ENCODE measurements at regions not wholly inside any gene's neighbourhood (a gene's known extent, or its start where the extent isn't known, plus 50 kb on each side); places are given as distances from the start of the nearest gene placed in this dataset.
A peak's percentile ranks its signal among the peaks of the same experiment; 100 is the strongest.

DNA sequence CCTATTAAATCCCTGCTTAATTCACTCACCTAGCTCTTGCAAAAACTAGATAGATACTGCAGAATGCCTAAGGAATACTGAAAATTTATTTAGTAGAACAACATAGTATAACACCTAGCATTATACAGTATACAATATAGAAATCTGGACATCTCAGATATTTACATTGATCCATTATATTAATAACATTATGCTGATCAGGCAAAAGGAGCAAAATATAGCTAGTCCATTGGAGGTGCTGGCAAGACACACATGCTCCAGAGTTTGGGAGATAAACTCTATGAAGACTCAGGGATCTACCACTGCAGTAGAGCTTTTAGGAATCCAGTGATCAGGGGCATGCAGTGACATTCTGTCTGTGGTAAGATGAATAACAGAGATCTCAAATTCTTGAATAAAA lies 357.6 kb downstream of the TBC1D4 start:
- DNase-seq: no peak

DNA sequence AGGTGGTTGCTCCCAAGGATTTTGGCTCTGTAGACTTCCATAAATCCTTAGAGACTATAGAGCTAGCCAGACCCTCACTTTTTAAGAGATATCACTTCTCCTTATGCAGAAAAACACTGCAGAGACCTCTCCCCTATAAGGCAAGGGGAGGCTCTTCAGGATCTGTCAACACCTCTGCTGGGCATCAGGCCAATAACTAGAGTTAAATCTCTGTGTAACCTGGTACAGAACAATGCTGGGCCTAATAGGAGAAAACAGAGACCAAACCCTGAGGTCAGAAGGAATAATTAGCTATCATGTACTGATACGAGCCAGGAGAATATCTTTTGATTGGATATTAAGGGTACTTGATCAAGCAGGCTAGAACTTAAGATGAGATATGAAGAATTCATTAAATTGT lies 358.5 kb downstream of the TBC1D4 start:
- no peak for DNase-seq

DNA sequence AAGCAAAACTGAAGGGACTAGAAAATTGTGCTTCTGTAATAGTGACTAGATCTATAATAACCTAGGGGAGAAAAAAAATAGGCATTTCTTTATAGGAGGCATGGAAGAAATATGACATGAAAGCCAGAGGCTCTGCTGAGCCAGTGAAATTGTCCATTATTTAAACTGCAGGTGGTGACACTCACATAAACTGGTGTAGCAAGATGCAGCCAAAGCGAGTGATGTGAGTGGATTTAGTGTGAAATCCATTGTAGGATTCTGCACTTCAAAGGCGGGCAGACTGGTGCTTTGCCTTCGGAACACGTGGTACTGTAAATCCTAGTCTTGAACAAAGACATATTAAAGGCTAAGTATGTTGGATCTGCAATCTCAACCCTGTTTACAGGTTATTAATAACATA lies 361.9 kb downstream of the TBC1D4 start:
- no peak for DNase-seq

DNA sequence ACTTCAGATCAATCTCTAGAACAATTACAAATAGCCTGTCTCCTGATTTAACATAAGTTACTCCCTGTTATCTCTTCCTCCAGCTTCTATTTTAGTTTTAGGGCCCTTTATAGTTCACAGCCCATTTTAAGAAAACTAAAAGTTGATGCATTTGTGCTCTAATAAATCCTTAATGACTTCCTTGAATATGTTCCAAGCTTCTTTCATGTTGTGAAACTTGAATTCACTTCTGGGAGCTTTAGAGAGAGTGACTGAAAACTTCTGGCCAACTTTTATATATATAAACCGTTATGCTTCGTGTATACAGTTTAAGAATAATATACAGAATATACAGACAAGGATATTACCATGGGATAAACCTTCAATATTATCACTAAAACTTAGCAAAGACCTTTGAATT lies 366.8 kb downstream of the TBC1D4 start:
- no peak for DNase-seq

DNA sequence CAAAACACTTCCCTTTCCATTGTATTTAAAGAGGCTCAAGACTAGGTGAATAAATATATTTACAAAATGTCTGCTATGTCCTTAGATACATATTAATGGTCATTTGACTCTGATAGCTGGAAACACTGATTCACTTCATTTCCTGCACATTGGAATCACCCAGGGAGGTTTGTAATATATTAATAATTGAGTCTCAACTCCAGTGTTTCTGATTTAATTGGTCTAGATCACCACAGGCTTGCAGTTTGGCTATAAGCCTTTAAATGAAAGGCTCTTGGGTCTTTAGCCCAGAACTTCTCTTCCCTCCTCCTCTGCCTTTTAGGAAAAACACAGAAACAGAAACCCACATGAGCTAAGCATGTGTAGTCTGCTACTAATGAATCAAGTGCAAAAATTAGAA lies 378.0 kb downstream of the TBC1D4 start:
- DNase-seq: no peak

DNA sequence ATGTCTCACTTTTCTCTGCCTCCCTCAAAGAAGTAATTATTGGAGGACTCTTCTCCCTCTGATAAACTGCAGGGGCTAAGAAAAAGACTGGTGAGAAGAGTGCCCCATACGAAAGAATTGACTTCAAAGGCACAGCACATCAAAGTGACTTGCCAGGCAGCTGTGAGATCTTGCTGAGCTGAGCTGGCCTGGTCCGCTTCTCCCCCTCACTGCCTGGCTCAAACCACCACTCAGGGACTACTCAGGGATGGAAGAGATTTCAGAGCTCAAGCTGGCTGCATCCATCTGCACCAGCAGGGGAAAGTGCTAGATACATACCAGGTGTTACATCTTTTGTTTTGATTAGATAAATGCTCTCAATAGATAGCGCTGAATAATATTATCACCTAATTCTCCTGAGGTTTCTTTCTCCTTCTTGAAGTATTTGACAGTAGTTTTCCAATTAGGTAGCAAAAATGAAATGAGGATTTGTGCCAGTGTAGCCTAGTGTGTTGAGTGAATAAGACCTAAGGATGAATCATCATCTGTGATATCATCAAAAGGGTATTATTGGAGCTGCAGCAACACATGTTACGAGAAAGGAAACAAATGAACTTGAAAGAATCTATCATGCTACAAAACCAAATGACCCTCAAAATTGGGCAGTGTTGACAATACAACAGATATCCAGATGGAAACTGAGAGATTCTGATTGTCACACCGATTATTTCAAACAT lies 379.8 kb downstream of the TBC1D4 start:
- peak; percentile 59 for DNase-seq

DNA sequence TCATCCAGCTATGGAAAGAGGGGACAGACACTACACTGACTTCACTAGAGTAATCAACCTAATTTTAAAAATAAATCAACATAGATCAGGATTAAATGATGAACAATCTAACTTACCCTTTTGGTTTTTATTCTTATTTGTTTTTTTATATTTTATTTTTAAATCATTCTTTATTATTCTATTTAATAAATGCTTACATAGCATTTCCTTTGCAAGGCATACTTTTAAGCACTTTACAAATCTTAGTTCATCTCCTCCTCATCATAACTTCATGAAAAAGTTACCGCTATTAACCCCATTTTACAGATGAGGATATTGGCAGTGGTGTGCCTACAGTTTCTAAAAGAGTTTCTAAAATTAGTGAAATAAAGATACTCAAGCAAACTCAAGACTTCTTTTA lies 380.6 kb downstream of the TBC1D4 start:
- no peak for DNase-seq

DNA sequence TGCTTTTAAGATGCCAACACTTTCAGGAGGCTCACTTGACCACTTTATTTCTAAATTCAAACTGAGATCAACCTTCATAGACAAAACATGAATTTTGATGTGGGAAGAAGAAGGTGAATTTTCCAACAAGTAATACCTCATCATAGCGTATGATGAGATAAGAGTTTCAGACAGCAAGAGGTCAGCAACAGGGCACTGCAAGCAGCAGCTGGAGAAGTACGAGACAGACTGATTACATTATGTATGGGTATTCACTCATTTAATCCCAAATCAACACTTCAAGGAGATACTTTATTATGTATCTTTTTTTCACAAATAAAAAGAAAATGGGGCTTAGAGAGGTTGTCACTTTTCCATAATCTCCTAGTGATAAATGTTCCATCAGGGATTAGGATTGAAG lies 389.8 kb downstream of the TBC1D4 start:
- no peak for DNase-seq

DNA sequence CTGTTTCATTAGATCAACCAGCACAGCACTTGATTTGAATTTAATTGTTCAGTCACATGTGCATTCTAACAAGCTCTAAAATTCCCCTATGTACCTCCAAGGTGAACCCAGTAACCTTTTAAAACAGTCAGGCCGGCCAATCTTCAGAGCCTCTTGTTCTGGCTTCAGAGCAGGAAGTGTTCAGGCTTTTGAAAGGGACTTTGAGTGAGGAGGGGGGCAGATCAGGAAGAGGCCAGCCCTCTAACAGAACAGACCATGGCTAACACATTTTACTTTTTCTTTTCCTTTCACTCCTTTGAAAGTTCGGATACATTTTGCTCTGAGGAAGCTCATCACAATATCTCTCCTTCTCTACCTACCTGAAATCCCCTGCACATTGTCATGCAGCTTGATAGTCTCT lies 390.3 kb downstream of the TBC1D4 start:
- DNase-seq: no peak

DNA sequence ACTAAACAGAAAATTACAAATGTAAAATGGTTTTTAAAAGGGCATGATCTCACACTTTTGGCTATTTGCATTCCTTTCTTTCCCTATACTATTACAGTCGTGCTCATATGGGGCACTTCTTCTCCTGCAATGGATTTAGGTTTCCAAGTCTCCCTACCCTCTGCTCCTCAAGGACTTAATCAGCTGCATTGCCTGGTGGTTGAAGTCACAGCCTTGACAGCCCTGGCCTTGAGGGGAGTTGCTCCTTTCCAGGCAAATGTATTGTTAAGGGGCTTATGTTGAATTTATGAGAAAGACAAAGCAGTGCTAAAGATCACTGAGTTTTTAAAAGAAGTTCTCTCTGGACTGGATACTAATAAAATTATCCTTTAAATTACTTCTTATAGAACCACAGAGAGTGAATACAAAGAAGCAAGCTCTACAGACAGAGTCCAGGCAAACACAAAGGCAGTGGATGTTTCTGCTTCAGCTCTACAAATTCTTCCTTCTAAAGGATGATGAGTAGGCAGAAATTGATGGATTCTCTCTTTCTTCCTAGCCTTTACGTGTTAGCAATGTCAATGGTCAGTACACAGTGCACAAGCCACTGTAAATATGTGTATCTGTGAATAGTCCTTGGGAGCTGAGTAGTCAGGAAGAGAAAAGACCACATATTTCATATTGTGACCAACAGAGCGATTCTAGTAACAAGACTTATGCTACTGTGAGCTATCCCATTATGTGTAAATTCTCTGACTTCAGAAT lies 390.9 kb downstream of the TBC1D4 start:
- no peak for DNase-seq

DNA sequence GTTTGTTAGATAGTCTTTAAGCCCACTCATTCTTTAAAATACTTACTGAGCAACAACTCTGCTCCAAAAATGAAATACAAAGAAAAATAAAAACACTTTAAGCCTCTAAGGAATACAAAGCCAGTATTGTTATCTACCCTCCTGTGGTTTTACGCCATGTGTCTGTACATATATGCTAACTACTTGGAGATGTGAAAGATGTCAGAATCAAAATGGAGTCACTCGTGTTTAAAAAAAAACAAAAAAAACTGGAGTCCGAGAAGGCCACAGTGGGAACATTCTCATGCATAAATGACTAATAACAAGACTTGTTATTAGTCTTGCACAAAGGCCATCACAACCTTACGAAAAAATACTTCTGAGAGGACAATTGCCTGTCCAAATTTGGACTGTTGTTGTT lies 393.1 kb downstream of the TBC1D4 start:
- no peak for DNase-seq

DNA sequence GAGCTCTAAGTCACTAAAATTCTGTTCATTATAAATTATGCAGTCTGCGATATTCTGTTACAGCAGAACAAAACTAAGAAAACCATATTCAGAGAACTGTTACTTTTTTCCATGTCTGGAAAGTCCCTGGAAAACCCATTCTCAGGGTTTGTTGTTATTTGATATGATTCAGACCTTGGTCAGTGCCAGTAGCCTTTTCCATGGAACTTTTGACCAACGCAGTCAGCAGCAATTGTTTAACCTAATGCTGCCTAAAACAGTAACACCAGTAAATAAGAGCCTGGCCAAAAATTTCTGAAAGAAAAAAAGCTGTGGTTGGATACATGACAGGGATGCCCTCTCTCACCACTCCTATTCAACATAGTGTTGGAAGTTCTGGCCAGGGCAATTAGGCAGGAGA lies 402.7 kb downstream of the TBC1D4 start:
- DNase-seq: peak; percentile 12

DNA sequence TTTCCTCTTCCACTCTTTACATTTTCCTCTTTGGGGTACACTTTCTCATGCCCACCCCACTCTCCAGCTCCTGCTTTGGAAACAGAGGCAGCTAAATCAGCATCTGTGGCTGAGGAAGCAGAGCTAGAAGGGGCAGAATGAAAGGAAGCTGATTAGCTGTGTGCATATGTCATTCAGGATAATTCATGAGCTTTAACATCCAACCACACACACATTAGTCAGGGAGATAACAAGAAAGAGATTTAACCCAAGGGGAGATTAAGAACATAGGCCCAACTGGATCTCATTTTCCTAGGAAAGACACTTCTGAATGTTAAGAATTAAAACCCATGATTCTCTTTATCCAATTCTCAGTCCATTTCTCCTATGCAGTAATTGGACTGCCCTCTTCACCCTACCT lies 405.5 kb downstream of the TBC1D4 start:
- no peak for DNase-seq

DNA sequence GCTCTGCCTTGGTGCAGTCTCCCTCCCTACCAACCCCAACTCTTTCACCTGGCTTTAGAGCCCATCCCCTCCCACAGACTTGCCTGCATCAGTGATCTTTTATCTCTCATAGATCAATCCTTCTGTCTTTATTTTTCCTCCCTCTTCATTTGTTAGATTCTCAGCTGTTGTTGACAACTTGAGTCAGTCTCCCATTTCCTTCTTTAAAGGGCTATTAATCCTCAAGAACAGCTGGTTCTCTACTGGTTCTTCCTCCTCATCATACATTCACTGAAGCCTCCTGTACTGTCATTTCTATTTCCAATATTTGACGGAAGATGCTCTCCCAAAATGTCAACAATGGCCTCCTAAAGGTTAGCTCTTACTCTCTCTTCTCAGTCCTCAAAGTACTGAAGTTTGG lies 408.2 kb downstream of the TBC1D4 start:
- no peak for DNase-seq

DNA sequence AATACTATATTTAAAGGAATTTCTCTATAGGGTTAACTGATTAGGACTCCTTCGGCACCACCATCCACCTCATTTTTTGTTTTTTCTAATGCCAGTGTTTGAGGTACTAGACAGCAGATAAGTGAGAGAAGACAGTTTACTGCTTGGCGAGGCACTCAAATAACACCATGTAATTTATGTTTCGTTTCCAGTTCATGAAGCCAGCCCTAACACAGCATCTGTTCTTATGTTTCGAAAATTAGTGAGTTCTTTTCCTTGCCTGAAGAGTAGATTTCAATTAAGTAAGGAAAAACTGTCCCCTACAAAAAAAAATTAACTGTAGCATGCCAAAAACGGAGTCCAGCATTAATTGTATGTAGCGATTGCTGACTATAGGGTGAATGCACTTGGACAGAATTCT lies 409.1 kb downstream of the TBC1D4 start:
- no peak for DNase-seq

DNA sequence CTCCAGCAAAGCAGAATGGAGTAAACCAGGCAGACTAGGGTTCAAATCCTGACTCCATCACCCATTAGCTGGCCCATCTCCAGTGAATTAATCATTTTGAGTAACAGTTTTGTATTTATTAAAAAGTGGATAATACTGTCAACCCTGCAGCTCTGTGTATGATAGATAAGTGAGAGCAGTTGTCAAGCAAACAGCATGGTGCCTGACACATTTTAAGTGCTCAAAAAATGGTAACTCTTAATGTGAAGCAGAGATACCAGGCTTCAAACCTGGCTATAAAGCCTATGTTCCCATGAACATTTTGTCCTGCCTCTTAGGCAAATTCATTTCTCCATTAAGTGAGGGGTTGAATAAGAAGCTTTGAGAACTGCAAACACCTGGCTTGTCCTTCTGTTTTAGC lies 409.6 kb downstream of the TBC1D4 start:
- DNase-seq: no peak

DNA sequence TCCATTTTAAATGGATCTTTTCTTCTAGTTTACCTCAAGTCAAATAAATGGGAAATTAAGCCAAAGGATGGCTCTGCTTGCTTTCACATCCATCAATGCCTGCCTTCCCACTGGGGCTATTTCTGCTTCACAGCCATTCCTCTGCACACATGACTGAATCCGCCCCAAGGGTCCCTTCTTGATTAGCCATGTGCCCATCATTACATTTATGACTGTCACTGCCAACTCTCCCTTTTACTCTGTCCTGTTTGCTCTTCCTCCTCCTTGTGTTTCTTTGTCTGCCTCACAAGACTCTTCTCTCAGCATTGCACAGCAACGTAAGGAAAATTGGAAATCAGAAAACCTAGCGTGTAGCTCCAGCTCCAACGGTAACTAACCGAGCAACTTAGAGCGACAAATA lies 410.2 kb downstream of the TBC1D4 start:
- no peak for DNase-seq

DNA sequence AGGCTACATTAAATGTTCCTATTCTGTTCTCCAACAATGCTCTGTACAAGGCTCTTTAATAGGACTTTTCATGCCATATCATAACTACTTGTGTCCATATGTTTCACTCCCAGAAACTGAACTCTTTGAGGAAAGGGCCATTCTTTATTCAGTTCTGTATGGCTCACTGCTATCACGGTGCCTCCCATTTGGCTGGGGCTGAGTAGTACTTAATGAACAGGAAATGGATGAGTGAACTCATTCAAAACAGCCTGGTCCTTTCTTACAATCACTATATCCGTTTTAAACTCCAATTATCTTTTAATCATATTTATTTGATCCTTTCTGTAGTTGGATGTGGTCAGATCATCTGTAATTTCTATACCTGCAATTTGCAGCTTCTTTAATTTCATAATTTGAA lies 410.6 kb downstream of the TBC1D4 start:
- peak; percentile 8 for DNase-seq

DNA sequence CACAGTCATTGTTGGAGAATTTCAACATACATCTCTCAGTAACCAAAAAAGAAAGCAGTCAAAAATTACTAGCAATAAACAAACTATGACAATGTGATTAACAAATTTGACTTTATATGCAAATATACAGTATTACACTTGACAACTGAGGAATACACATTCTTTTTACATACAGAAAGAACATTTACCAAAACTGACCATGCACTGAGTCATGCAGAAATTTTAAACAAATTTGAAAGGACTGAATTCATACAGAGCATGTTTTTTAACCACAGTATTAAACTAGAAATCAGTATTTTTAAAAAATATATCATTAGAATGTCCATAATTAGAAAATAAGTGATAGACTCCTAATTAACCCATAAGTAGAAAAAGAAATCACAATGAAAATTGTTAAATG lies 420.1 kb downstream of the TBC1D4 start:
- no peak for DNase-seq

DNA sequence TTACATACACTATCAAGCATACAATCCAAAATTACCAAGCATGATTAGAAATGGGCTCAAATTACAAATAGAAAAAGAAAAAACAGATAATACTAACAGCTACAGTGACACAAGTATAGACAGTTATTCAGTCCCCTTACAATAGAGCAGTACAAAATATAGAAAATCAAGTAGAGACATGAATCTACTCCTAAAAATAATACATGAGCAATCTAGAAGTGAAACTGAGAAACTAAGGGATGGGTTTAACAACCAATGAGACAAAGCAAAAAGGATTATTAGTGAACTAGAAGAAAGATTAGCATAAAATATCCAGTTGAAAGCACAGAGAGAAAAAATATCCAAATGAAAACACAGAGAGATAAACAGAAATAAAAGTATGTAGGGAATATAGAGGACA lies 426.7 kb downstream of the TBC1D4 start:
- DNase-seq: no peak

DNA sequence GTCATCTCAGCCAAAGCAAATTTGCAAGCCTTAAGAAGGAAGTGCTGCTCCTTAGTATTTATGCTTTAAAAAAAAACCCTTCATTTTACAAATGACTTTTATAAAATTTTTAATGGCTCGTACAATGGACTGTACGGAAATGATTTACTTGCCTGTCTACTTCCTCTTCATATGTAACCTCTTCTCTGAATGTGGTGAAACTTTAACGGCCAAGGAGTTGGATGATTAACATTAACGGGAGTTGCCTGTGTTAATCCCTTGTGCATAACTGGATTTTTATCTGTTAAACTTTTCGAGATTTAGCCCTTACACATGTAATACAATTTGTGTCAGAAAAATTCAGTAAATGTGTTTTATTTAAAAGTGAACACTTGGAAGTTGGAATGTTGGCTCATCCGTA lies 429.4 kb downstream of the TBC1D4 start:
- DNase-seq: no peak

DNA sequence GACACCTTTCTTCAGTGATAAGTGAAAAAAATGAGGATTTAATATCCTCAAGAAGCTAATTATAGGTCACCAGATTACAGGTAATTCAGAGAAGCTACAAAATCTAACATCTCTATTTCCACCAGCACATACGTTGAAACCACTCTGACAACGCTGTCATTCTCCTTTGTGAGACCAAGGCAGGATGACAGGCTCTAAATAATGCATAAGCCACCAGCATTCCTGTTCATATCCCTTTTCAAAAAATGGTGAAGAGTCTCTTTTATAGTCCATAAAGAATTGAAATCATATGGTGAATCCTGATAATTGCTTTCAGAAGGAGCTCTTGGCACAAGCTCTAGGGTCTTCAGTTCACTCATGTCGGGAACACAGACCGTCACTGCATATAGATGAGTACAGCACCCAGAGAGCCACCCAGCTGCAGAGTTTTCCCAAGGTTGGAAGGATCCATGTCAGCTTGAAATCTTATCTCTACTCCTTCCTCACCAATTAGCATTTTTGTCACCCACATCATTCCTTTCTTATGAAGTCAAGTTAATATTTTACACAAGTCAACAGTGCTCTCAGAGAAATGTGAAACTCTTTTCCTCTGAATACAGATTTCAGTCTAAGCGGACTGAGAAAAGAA lies 431.4 kb downstream of the TBC1D4 start:
- peak; percentile 90 for DNase-seq

DNA sequence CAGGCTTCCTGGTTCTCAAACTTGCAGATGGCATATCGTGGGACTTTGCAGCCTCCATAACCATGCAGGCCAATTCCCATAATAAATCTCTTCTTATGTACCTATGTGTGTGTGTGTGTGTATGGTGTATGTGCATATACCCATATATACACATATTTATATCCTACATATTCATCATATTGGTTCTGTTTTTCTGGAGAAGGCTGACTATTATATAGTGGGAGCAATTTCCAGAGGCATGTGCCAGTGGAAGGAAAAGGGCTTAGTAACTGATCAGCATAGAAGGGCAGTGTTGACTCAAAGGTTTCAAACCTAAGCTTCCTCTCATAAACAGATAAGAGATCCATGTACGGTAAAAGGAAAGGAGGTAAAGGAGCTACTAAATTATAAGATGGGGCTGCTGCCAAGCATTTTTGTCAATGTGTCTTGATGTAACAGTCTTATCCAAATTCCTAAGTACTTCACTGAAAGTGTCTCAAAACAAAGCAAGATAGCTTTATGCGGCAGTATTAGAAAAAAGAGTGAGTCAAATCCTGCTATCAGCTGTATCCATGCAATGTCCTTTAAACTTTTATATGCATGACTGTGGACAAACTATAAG lies 432.1 kb downstream of the TBC1D4 start:
- DNase-seq: peak; percentile 13

DNA sequence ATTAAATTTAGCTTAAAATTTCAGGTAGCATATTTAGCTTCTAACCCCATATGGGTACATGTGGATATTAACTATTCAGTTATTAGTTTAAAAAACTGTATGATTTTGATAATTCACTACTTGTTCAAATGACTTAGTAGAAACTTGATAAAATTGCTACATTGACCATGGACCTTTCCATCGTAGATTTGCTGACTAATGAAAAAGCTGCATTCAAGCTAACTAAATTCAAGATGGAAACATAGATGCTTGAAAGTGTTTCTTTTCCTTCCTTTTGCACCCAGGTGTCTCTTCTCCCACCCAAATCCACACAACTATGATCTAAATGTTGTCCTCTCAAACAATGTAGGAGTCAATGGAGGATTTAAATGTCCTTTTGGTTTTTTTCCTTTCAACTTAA lies 439.2 kb downstream of the TBC1D4 start:
- DNase-seq: no peak
